Stomach (tissue), 8 donors: ENCODE measurements at regions not wholly inside any gene's neighbourhood (a gene's known extent, or its start where the extent isn't known, plus 50 kb on each side); places are given as distances from the start of the nearest gene placed in this dataset.

Source experiments
- DNase-seq, 2 donors: peaks; one replicate each; pipeline versions ENCODE4 v3.0.0 to v3.0.0-alpha.2; 2013 to 2019
- H3K27ac ChIP-seq, 5 donors: fragments of 200-600 bp in 4 of 5; sonication (generic) in 4 of 5; one replicate each; pipeline ENCODE4 v1.5.1; 2013 to 2019; ENCODE audit warnings: mild to moderate bottlenecking in 1 of 5, moderate library complexity in 1 of 5
- H3K27me3 ChIP-seq, 3 donors: fragments of 200-600 bp; sonication (generic); one replicate each; pipeline ENCODE4 v1.5.1; 2017 to 2019; ENCODE audit warnings: mixed run types in 1 of 3
- H3K36me3 ChIP-seq, 4 donors: fragments of 200-600 bp; sonication (generic); 1 replicate in 3 of 4; 2 replicates in 1 of 4; pipeline ENCODE4 v1.5.1; 2016 to 2019
- H3K4me1 ChIP-seq, 4 donors: fragments of 200-600 bp; sonication (generic); one replicate each; pipeline ENCODE4 v1.5.1; 2016 to 2019
- H3K4me3 ChIP-seq, 4 donors: fragments of 200-600 bp; sonication (generic) in 3 of 4; one replicate each; pipeline ENCODE4 v1.5.1; 2016 to 2019; ENCODE audit warnings: mild to moderate bottlenecking in 1 of 4
- H3K9me3 ChIP-seq, 4 donors: fragments of 200-600 bp; sonication (generic); one replicate each; pipeline ENCODE4 v1.5.1; 2016 to 2019
- EP300 ChIP-seq: sonication (generic); formaldehyde crosslinking; IDR thresholded peaks from one replicate; pipeline ENCODE4 v1.6.1; 2017; ENCODE audit warnings: antibody characterized with exemption
- POLR2A ChIP-seq, 4 donors: fragments of 450-650 bp; IDR thresholded peaks; one replicate each; pipeline ENCODE4 v1.6.1; 2016; ENCODE audit warnings: antibody characterized with exemption in 4 of 4, control low read depth in 2 of 4, mild to moderate bottlenecking in 1 of 4, moderate library complexity in 1 of 4
- POLR2AphosphoS5 ChIP-seq, 3 donors: sonication (generic); formaldehyde crosslinking; IDR thresholded peaks; one replicate each; pipeline ENCODE4 v1.6.1; 2016; ENCODE audit warnings: antibody characterized with exemption in 3 of 3
- WGBS, 5 donors: extraction: QIAGEN DNeasy Blood & Tissue Kit in 3 of 5; methylation state at CpG; one replicate each; pipeline versions ENCODE4 v1.1.5 to v1.1.7; 2013 to 2018; 5-methylcytosine and 5-hydroxymethylcytosine counted together
- intact Hi-C: fragments of 100-400 bp; cut with DNase I; formaldehyde crosslinking; loops from one replicate; pipeline ENCODE4 v1.15.1; 2023; ENCODE audit warnings: low total_unique reads
- TF ChIP-seq, protein P1 (sequence below), 7 experiments: fragments of 450-650 bp in 4 of 7; fragments of 200-600 bp in 3 of 7; sonication (generic) in 3 of 7; IDR thresholded peaks; one replicate each; pipeline ENCODE4 v1.5.1; 2016 to 2019; ENCODE audit warnings: antibody characterized with exemption in 7 of 7, control low read depth in 2 of 7, mild to moderate bottlenecking in 1 of 7
- donor health status: healthy with polysubstance abuse.
- donor health status: Bipolar disorder and iron deficiency.
- donor health status: healthy.

DNA sequence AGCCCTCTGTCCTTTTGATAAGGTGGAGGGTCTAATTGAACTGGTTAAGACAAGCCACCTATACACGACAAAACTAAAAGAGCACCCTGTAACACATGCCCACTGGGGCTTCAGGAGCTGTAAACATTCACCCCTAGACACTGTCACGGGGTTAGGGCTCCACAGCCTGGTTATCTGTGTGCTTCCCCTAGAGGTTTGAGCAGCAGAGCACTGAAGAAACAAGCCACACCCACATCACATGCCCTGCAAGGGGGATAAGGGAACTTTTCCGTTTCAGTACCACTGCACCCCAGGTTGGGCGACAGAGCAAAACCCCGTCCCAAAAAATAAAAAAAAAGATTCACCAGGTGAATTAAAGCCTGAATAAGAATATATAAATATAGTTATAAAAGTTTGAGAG is 913.7 kb upstream of the ACVR2A start:
- H3K36me3 ChIP-seq = no peaks in the 10 kb centered on the region
- 46 to 71% (median 55%) methylated on average over 5 of the region's 5 CpGs for WGBS, 5 donors
- peak in 1 of 2 donors; percentile 4 for DNase-seq
- no peak overlapping the region for H3K4me3 ChIP-seq
- TF ChIP-seq POLR2A (IDR thresholded peaks at IDR 0.05) (no peak), POLR2AphosphoS5 (IDR thresholded peaks at IDR 0.05) (no peak), EP300 (no peak)
- TF ChIP-seq, protein P1, sequence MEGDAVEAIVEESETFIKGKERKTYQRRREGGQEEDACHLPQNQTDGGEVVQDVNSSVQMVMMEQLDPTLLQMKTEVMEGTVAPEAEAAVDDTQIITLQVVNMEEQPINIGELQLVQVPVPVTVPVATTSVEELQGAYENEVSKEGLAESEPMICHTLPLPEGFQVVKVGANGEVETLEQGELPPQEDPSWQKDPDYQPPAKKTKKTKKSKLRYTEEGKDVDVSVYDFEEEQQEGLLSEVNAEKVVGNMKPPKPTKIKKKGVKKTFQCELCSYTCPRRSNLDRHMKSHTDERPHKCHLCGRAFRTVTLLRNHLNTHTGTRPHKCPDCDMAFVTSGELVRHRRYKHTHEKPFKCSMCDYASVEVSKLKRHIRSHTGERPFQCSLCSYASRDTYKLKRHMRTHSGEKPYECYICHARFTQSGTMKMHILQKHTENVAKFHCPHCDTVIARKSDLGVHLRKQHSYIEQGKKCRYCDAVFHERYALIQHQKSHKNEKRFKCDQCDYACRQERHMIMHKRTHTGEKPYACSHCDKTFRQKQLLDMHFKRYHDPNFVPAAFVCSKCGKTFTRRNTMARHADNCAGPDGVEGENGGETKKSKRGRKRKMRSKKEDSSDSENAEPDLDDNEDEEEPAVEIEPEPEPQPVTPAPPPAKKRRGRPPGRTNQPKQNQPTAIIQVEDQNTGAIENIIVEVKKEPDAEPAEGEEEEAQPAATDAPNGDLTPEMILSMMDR (IDR thresholded peaks at IDR 0.05) = no peak
- H3K4me1 ChIP-seq = no peaks in the 10 kb centered on the region
- no peaks in the 10 kb centered on the region for H3K27me3 ChIP-seq
- peaks cover 0 to 18% (median 2%) of the 10 kb centered on the region in 4 donors for H3K9me3 ChIP-seq
- H3K27ac ChIP-seq = no peak overlapping the region
- intact Hi-C loops = no loop called here

GRCh38 chr2:146927080-146927711 is 917.6 kb upstream of the ACVR2A start:
- TF ChIP-seq, protein P1 (IDR thresholded peaks at IDR 0.05) = peak in 5 of 7 experiments; percentile 4 to 43 (median 11)
- TF ChIP-seq EP300 (no peak), POLR2A (IDR thresholded peaks at IDR 0.05) (no peak)
- no peak overlapping the region for H3K4me3 ChIP-seq
- no peaks in the 10 kb centered on the region for H3K27me3 ChIP-seq
- no peaks in the 10 kb centered on the region for H3K36me3 ChIP-seq
- DNase-seq = peak; percentile 34 to 81
- no peaks in the 10 kb centered on the region for H3K9me3 ChIP-seq
- intact Hi-C loops = no loop called here
- no peaks in the 10 kb centered on the region for H3K4me1 ChIP-seq
- no peak overlapping the region for H3K27ac ChIP-seq
- WGBS, 5 donors = 14 to 26% (median 22%) methylated on average over 3 of the region's 3 CpGs

GRCh38 chr2:146918280-146918679 is 926.5 kb upstream of the ACVR2A start:
- no peak overlapping the region for H3K27ac ChIP-seq
- WGBS, 5 donors = 56 to 77% (median 73%) methylated on average over 2 of the region's 2 CpGs

DNA sequence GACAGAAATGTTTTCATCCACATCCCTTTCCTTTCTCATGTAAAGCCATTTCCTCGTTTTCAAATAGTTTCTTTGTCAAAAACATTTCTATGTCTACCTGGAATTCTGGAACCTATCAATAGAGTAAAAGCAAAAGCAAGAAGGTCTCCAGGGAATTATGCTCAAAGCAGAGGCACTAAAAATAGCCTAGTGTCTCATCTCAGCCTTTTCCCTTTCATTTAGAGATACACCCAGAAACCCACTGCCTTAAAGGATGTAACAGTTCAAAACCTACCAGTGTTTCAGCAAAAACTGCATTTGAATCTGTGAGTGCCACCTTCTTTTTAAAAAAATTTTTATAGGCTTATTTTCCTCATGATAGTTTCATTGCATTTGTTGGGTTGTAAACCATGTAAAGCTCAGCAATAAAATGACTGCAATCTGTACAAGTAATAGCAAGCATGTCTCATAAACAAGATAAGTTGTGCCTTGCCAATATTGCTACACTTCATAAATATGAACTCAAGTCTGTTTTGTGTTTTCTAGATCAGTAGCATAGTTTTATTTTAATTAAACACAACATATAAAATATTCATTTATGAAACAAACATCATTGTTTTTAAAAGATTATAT is 927.3 kb upstream of the ACVR2A start:
- H3K27me3 ChIP-seq = no peaks in the 10 kb centered on the region
- intact Hi-C loops = no loop called here
- 55 to 69% (median 65%) methylated on average over 1 of the region's 1 CpG for WGBS, 5 donors
- no peak overlapping the region for H3K27ac ChIP-seq
- H3K9me3 ChIP-seq = no peaks in the 10 kb centered on the region
- H3K4me1 ChIP-seq = no peaks in the 10 kb centered on the region
- H3K4me3 ChIP-seq = no peak overlapping the region
- TF ChIP-seq, protein P1 (IDR thresholded peaks at IDR 0.05) = no peak
- TF ChIP-seq POLR2AphosphoS5 (IDR thresholded peaks at IDR 0.05) = no peak
- TF ChIP-seq EP300 = no peak
- no peak for TF ChIP-seq POLR2A (IDR thresholded peaks at IDR 0.05)
- DNase-seq = no peak
- no peaks in the 10 kb centered on the region for H3K36me3 ChIP-seq

More at GRCh38 chr2:146918280-146918679, 926.5 kb upstream of the ACVR2A start:
- Histone ChIP-seq H3K4me3 (no peak overlapping the region), H3K36me3 (no peaks in the 10 kb centered on the region), H3K4me1 (no peaks in the 10 kb centered on the region), H3K27me3 (no peaks in the 10 kb centered on the region), H3K9me3 (no peaks in the 10 kb centered on the region)
- TF ChIP-seq POLR2A (IDR thresholded peaks at IDR 0.05) (no peak), EP300 (no peak), POLR2AphosphoS5 (IDR thresholded peaks at IDR 0.05) (no peak)
- TF ChIP-seq, protein P1 (IDR thresholded peaks at IDR 0.05) = no peak
- intact Hi-C loops = no loop called here
- DNase-seq = no peak
